ENCODE measurements at regions not wholly inside any gene's neighbourhood (a gene's known extent, or its start where the extent isn't known, plus 50 kb on each side); places are given as distances from the start of the nearest gene placed in this dataset.

DNA sequence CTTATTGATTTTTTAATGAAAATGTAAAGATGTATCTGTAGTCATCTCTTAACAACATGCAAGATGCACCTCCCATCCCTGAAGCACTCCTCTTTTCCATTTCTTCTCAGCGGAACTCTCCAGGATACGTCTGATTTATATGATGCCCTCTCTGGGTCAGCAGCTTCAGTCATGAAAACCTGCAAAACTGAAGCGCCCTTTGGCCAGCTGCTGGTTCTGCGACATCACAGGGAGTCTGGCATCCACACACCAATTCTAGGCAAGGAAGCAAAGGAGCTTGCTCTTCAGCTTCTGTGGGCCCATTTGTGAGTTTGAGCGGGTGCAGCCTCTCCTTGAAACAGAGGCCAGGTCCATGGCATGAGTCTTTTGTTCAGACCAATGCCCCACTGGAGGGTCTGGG, 1253.3 kb downstream of the TBC1D22A start:
- Histone ChIP-seq H3K4me1 (ENCODE audit: control insufficient read depth in 1 of 2, insufficient read depth in 2 of 2, low read length in 2 of 2) (no peaks in the 10 kb centered on the region), H3K27ac (ENCODE audit: low read length) (no peak overlapping the region), H3K4me3 (ENCODE audit: low read depth in 1 of 2, low read length in 2 of 2) (no peak overlapping the region), H3K9me3 (ENCODE audit: control insufficient read depth in 1 of 2, low read length in 2 of 2) (peaks cover 9 to 13% of the 10 kb centered on the region in 2 donors), H3K27me3 (ENCODE audit: low read depth, low read length) (no peaks in the 10 kb centered on the region), H3K36me3 (ENCODE audit: control insufficient read depth in 1 of 2, insufficient read depth in 2 of 2, low read length in 2 of 2) (no peaks in the 10 kb centered on the region)

DNA sequence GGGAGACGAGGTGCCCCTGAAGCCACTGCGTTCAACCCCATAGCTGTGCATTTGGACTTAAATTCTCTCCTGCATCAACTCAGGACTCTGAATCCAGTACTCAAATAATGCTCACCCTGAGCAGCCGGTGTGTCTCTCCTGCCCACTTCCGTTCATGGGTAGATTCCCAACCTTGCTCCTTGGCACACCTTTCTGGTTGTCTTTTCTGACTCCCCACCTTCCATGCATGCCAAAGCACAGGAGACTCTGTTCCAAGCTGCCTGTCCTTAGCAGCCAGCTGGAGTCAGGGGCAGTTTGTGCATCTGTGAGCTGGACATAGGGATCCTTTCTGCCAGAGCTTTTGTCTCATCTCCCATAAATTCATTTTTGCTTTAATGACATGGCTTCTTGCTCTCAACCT, 1242.5 kb downstream of the TBC1D22A start:
- H3K36me3 ChIP-seq (ENCODE audit: control insufficient read depth in 1 of 2, insufficient read depth in 2 of 2, low read length in 2 of 2): no peaks in the 10 kb centered on the region

DNA sequence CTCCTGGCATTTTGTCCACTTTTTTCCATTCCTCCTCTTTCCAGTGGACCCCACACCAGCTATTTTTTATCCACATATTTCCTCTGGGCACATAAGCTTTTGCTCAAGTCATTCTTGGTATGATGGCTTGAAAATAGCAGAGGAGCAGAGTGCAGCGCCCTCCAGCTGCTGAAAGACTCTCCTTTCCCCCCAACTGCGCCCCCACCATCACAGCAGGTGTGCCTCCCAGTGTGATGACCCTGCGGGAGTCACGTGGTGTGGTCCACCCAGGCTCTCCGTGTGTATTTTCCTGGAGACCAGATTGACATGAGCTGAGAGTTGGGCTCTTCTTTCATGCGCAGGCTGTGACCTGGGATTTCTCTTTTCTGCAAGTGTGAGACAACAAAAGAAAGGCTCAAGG, 1241.6 kb downstream of the TBC1D22A start:
- Histone ChIP-seq H3K36me3 (ENCODE audit: control insufficient read depth in 1 of 2, insufficient read depth in 2 of 2, low read length in 2 of 2) (no peaks in the 10 kb centered on the region), H3K9me3 (ENCODE audit: control insufficient read depth in 1 of 2, low read length in 2 of 2) (no peaks in the 10 kb centered on the region), H3K27ac (ENCODE audit: low read length) (no peak overlapping the region), H3K27me3 (ENCODE audit: low read depth, low read length) (no peaks in the 10 kb centered on the region), H3K4me1 (ENCODE audit: control insufficient read depth in 1 of 2, insufficient read depth in 2 of 2, low read length in 2 of 2) (no peaks in the 10 kb centered on the region), H3K4me3 (ENCODE audit: low read depth in 1 of 2, low read length in 2 of 2) (no peak overlapping the region)

More for the DNA sequence above, 1242.5 kb downstream of the TBC1D22A start:
- H3K9me3 ChIP-seq (ENCODE audit: control insufficient read depth in 1 of 2, low read length in 2 of 2): no peaks in the 10 kb centered on the region
- H3K27me3 ChIP-seq (ENCODE audit: low read depth, low read length): no peaks in the 10 kb centered on the region
- H3K27ac ChIP-seq (ENCODE audit: low read length): no peak overlapping the region
- no peak overlapping the region for H3K4me3 ChIP-seq (ENCODE audit: low read depth in 1 of 2, low read length in 2 of 2)
- H3K4me1 ChIP-seq (ENCODE audit: control insufficient read depth in 1 of 2, insufficient read depth in 2 of 2, low read length in 2 of 2): no peaks in the 10 kb centered on the region

DNA sequence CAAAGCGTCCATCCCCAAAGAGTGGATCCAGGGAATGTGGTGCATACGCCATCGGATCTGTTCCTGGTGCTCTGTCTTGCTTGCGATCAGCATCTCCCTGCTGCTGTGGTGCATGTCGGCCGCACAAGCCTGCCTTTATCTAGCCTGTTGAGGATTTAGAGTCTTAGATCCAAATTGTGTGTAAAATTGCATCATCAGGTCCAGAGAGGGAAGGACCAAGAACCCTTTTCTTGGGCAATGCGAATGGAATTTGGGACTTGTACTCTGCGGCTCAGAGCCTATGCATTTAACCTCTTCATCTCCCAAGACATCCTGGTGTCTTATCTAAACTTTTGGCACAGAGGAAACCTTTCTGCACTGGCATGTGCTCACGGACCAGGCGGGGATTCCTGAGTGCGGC, 1238.7 kb downstream of the TBC1D22A start:
- Histone ChIP-seq H3K4me1 (ENCODE audit: control insufficient read depth in 1 of 2, insufficient read depth in 2 of 2, low read length in 2 of 2) (no peaks in the 10 kb centered on the region), H3K27ac (ENCODE audit: low read length) (no peak overlapping the region), H3K27me3 (ENCODE audit: low read depth, low read length) (no peaks in the 10 kb centered on the region), H3K9me3 (ENCODE audit: control insufficient read depth in 1 of 2, low read length in 2 of 2) (no peaks in the 10 kb centered on the region), H3K4me3 (ENCODE audit: low read depth in 1 of 2, low read length in 2 of 2) (no peak overlapping the region), H3K36me3 (ENCODE audit: control insufficient read depth in 1 of 2, insufficient read depth in 2 of 2, low read length in 2 of 2) (no peaks in the 10 kb centered on the region)

DNA sequence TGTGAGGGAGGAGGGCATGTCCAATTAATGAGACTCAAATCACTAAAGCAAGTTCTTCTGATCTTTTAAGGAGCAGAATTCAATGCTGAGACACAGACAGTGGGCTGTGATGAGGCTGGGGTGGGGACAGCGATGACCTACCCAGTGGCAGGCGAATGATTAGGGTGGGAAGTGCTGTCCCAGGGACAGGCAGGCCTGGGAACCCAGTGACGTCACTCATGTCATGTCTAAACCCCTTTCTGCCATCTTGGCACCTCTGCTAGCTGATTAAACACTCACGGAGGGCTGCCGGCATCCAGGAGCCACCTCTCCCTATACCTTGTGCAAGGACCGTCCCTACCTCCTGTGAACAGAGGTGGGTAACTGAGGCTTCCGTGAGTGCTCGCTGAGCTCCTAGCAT, 1235.2 kb downstream of the TBC1D22A start:
- Histone ChIP-seq H3K27me3 (ENCODE audit: low read depth, low read length) (no peaks in the 10 kb centered on the region), H3K9me3 (ENCODE audit: control insufficient read depth in 1 of 2, low read length in 2 of 2) (no peaks in the 10 kb centered on the region), H3K36me3 (ENCODE audit: control insufficient read depth in 1 of 2, insufficient read depth in 2 of 2, low read length in 2 of 2) (no peaks in the 10 kb centered on the region)

DNA sequence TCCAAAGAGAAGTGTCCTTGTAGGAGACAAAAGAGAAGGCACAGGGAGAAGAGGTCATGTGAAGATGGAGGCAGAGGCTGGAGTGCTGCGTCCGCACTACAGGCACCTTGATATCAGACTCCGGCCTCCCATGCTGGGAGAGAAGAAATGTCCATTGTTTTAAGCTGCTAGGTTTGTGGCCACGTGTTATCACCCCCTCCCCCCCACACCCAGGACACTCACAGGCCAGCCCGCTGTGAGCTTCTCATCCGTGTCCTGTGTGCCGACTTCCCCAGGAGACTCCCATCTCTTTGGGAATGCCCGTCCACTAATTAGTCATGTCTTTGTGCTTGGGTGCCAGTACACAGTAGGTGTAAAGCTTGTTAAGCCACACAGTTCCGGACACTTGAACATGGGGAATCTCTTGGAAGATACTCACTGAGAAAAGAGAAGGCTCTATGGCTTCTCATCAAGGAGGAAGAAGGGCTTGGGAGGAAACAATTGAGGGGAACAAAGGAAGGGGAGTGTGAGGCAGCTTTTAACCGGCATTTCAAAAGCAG, 1234.7 kb downstream of the TBC1D22A start:
- Histone ChIP-seq H3K9me3 (ENCODE audit: control insufficient read depth in 1 of 2, low read length in 2 of 2) (no peaks in the 10 kb centered on the region), H3K4me1 (ENCODE audit: control insufficient read depth in 1 of 2, insufficient read depth in 2 of 2, low read length in 2 of 2) (no peaks in the 10 kb centered on the region), H3K36me3 (ENCODE audit: control insufficient read depth in 1 of 2, insufficient read depth in 2 of 2, low read length in 2 of 2) (no peaks in the 10 kb centered on the region), H3K4me3 (ENCODE audit: low read depth in 1 of 2, low read length in 2 of 2) (no peak overlapping the region), H3K27me3 (ENCODE audit: low read depth, low read length) (no peaks in the 10 kb centered on the region), H3K27ac (ENCODE audit: low read length) (no peak overlapping the region)

More for the DNA sequence above, 1235.2 kb downstream of the TBC1D22A start:
- no peak overlapping the region for H3K27ac ChIP-seq (ENCODE audit: low read length)
- no peaks in the 10 kb centered on the region for H3K4me1 ChIP-seq (ENCODE audit: control insufficient read depth in 1 of 2, insufficient read depth in 2 of 2, low read length in 2 of 2)
- no peak overlapping the region for H3K4me3 ChIP-seq (ENCODE audit: low read depth in 1 of 2, low read length in 2 of 2)

DNA sequence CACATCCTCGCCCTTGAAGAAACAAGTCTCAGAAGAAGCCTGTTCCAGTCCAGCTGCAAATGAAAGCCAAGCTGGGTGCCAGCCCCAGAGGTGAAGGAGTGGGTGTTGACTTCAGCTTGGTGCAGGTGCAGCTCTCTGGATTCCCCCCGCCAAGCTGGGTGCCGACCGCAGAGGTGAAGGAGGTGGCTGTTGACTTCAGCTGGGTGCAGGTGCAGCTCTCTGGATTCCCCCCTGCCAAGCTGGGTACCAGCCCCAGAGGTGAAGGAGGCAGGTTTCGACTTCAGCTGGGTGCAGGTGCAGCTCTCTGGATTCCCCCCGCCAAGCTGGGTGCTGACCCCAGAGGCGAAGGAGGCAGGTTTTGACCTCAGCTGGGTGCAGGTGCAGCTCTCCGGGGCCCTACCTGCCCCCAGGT, 1234.0 kb downstream of the TBC1D22A start:
- Histone ChIP-seq H3K4me1 (ENCODE audit: control insufficient read depth in 1 of 2, insufficient read depth in 2 of 2, low read length in 2 of 2) (no peaks in the 10 kb centered on the region), H3K4me3 (ENCODE audit: low read depth in 1 of 2, low read length in 2 of 2) (no peak overlapping the region), H3K27ac (ENCODE audit: low read length) (no peak overlapping the region), H3K27me3 (ENCODE audit: low read depth, low read length) (no peaks in the 10 kb centered on the region), H3K36me3 (ENCODE audit: control insufficient read depth in 1 of 2, insufficient read depth in 2 of 2, low read length in 2 of 2) (no peaks in the 10 kb centered on the region), H3K9me3 (ENCODE audit: control insufficient read depth in 1 of 2, low read length in 2 of 2) (no peaks in the 10 kb centered on the region)

DNA sequence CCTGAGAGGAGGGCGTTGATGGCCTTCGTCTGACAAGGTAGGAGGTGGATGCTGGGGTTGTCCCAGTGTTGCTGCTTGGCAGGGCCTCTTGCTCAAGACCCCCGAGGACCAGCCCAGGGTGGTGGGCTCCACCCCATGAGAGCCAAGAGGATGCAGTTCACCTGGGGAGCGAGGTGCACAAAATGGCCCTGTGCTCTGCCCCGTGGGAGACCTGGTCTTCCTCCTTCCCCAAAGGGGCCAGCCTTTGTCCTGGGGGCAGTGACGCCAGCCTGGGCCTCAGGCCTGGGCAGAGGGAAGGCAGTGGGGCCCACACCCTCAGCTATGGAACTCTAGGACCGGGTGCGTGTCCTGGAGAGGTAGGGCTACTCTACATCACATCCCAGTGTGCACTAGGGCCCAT, 1233.3 kb downstream of the TBC1D22A start:
- Histone ChIP-seq H3K27ac (ENCODE audit: low read length) (no peak overlapping the region), H3K4me3 (ENCODE audit: low read depth in 1 of 2, low read length in 2 of 2) (no peak overlapping the region), H3K36me3 (ENCODE audit: control insufficient read depth in 1 of 2, insufficient read depth in 2 of 2, low read length in 2 of 2) (no peaks in the 10 kb centered on the region), H3K9me3 (ENCODE audit: control insufficient read depth in 1 of 2, low read length in 2 of 2) (no peaks in the 10 kb centered on the region), H3K27me3 (ENCODE audit: low read depth, low read length) (no peaks in the 10 kb centered on the region), H3K4me1 (ENCODE audit: control insufficient read depth in 1 of 2, insufficient read depth in 2 of 2, low read length in 2 of 2) (no peaks in the 10 kb centered on the region)

DNA sequence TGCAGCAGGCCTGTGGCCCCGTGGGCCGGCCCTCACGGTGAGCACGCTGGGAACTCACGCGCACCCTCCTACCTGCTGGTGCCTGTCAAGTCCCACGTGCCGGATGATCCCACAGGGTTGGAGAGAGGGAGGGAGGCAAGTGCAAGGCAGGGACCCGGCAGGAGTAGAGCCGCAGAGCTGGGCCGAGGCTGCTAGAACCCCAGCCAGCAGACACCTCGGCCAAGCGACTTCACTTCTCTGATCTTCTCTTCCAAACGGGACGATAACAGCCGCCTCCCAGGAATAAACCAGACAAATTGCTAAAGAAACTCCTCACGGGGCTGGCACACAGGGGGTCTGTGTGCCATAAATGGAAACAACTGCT, 1232.8 kb downstream of the TBC1D22A start:
- H3K27ac ChIP-seq (ENCODE audit: low read length): no peak overlapping the region
- H3K4me3 ChIP-seq (ENCODE audit: low read depth in 1 of 2, low read length in 2 of 2): no peak overlapping the region

DNA sequence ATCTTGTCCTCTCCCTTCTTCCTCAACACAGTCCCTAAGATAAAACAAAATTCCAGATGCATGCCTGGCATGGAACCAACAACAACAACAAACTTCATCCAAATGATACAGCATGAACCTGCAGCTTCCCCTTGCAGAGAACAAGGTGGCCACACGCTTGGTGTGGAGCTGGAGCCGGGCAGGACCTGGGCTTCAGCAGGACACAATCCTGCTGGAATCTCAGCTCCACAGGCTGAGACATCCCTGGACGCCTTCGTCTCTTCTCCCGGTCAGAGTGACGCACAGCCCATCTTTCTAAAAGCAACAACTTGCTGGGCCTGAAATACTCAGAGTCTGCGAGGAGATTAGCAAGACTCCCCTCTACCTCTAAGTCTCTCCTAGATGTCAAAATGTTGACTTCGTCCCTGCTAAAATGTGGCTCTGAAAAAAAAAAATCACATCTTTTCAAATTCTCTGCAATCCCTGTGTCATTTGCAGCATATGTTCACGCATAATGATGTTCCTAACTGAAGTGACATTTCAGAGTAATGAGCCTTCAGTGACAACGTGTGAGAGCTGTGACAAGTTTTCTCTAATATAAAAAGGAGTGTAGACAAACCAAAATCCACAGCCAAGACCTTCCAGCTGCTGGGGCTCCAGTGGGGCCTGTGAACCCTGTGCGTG, 1232.3 kb downstream of the TBC1D22A start:
- Histone ChIP-seq H3K27ac (ENCODE audit: low read length) (no peak overlapping the region), H3K27me3 (ENCODE audit: low read depth, low read length) (no peaks in the 10 kb centered on the region), H3K9me3 (ENCODE audit: control insufficient read depth in 1 of 2, low read length in 2 of 2) (no peaks in the 10 kb centered on the region)

More for the DNA sequence above, 1232.8 kb downstream of the TBC1D22A start:
- H3K4me1 ChIP-seq (ENCODE audit: control insufficient read depth in 1 of 2, insufficient read depth in 2 of 2, low read length in 2 of 2): no peaks in the 10 kb centered on the region
- no peaks in the 10 kb centered on the region for H3K36me3 ChIP-seq (ENCODE audit: control insufficient read depth in 1 of 2, insufficient read depth in 2 of 2, low read length in 2 of 2)
- no peaks in the 10 kb centered on the region for H3K9me3 ChIP-seq (ENCODE audit: control insufficient read depth in 1 of 2, low read length in 2 of 2)
- no peaks in the 10 kb centered on the region for H3K27me3 ChIP-seq (ENCODE audit: low read depth, low read length)

DNA sequence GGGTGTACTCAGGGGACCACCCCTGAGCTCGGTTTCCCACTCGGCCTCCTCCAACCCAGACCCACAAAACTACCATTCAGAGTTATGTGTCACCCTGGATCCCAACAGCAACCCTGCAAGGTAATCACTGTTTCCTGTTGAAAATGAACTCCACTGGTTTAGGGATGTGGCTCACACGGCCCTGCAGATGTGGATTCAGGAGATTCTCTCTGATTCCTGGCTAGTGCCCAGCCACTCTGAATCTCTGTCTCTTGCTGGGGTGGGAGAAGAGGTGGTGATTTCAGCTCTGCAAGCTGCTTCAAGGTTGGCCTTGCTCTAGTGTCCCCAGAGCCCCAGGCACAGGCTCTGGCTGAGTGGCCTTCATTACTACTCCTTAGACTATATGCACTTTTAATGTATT, 1231.6 kb downstream of the TBC1D22A start:
- H3K27ac ChIP-seq (ENCODE audit: low read length): no peak overlapping the region
- no peaks in the 10 kb centered on the region for H3K27me3 ChIP-seq (ENCODE audit: low read depth, low read length)
- H3K36me3 ChIP-seq (ENCODE audit: control insufficient read depth in 1 of 2, insufficient read depth in 2 of 2, low read length in 2 of 2): no peaks in the 10 kb centered on the region
- no peaks in the 10 kb centered on the region for H3K9me3 ChIP-seq (ENCODE audit: control insufficient read depth in 1 of 2, low read length in 2 of 2)
- H3K4me3 ChIP-seq (ENCODE audit: low read depth in 1 of 2, low read length in 2 of 2): no peak overlapping the region
- no peaks in the 10 kb centered on the region for H3K4me1 ChIP-seq (ENCODE audit: control insufficient read depth in 1 of 2, insufficient read depth in 2 of 2, low read length in 2 of 2)

More for the DNA sequence above, 1232.3 kb downstream of the TBC1D22A start:
- Histone ChIP-seq H3K4me1 (ENCODE audit: control insufficient read depth in 1 of 2, insufficient read depth in 2 of 2, low read length in 2 of 2) (no peaks in the 10 kb centered on the region), H3K36me3 (ENCODE audit: control insufficient read depth in 1 of 2, insufficient read depth in 2 of 2, low read length in 2 of 2) (no peaks in the 10 kb centered on the region), H3K4me3 (ENCODE audit: low read depth in 1 of 2, low read length in 2 of 2) (no peak overlapping the region)

DNA sequence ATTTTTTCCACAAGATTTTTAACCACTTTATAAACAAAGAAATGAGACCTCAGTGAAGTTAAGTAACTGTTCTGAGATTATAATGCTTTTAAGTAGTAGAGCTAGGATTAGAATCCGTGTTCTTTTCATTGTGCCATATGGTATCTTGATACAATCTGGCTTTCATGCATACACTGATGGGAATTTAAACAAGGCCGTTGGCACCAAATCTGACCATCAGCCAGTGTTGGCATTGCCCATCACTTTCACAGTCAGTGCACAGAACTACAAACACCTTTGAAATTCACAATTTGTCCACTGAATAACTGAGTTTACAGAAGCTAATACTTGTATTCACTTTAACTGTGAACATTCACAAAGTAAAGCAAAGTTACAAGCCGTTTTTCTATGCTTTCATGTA, 1228.0 kb downstream of the TBC1D22A start:
- H3K4me3 ChIP-seq (ENCODE audit: low read depth in 1 of 2, low read length in 2 of 2): no peak overlapping the region
- H3K27me3 ChIP-seq (ENCODE audit: low read depth, low read length): no peaks in the 10 kb centered on the region
- no peaks in the 10 kb centered on the region for H3K4me1 ChIP-seq (ENCODE audit: control insufficient read depth in 1 of 2, insufficient read depth in 2 of 2, low read length in 2 of 2)
- no peak overlapping the region for H3K27ac ChIP-seq (ENCODE audit: low read length)
- H3K36me3 ChIP-seq (ENCODE audit: control insufficient read depth in 1 of 2, insufficient read depth in 2 of 2, low read length in 2 of 2): no peaks in the 10 kb centered on the region
- H3K9me3 ChIP-seq (ENCODE audit: control insufficient read depth in 1 of 2, low read length in 2 of 2): peaks cover 0 to 10% of the 10 kb centered on the region in 2 donors

All from muscle layer of duodenum (tissue), 2 donors.